H1 (cell line): ENCODE measurements at regions not wholly inside any gene's neighbourhood (a gene's known extent, or its start where the extent isn't known, plus 50 kb on each side); places are given as distances from the start of the nearest gene placed in this dataset.

ENCODE experiments used
- BCL11A ChIP-seq, 2 experiments: IDR thresholded peaks; one replicate each; pipeline ENCODE4 v1.6.1; 2011; ENCODE audit warnings: low read depth in 2 of 2, low read length in 2 of 2, mild to moderate bottlenecking in 2 of 2
- CEBPB ChIP-seq: IDR thresholded peaks from 2 replicates; pipeline ENCODE4 v1.6.1; 2012; ENCODE audit warnings: low read depth, low read length
- GABPA ChIP-seq: IDR thresholded peaks from 2 replicates; pipeline ENCODE4 v1.6.1; 2011; ENCODE audit warnings: mild to moderate bottlenecking, low read length, moderate library complexity, borderline replicate concordance; ENCODE audit not compliant: insufficient read depth
- POLR2A ChIP-seq, 2 experiments: IDR thresholded peaks; 1 replicate in 1 of 2; 2 replicates in 1 of 2; pipeline ENCODE4 v1.6.1; 2011; ENCODE audit warnings: low read depth in 2 of 2, low read length in 2 of 2, mild to moderate bottlenecking in 2 of 2; ENCODE audit errors: control extremely low read depth in 1 of 2
- RBBP5 ChIP-seq: IDR thresholded peaks from 2 replicates; pipeline ENCODE4 v1.7.1; 2012; ENCODE audit warnings: low read depth, mild to moderate bottlenecking, inconsistent platforms, low read length, moderate library complexity, borderline replicate concordance
- TAF1 ChIP-seq: IDR thresholded peaks from 2 replicates; pipeline ENCODE4 v1.6.1; 2011; ENCODE audit warnings: mild to moderate bottlenecking, low read depth, low read length
- TAF7 ChIP-seq: optimal IDR thresholded peaks from 2 replicates; pipeline ENCODE3; 2011; ENCODE audit warnings: low read depth, mild to moderate bottlenecking, inconsistent platforms, low read length, moderate library complexity, borderline replicate concordance
- TEAD4 ChIP-seq: IDR thresholded peaks from 2 replicates; pipeline ENCODE4 v1.6.1; 2012; ENCODE audit warnings: low read depth, low read length, inconsistent platforms, mixed read lengths
- TF ChIP-seq, protein P1 (sequence below): IDR thresholded peaks from 2 replicates; pipeline ENCODE4 v1.6.1; 2011; ENCODE audit warnings: low read length, improper control_type of control experiment

DNA sequence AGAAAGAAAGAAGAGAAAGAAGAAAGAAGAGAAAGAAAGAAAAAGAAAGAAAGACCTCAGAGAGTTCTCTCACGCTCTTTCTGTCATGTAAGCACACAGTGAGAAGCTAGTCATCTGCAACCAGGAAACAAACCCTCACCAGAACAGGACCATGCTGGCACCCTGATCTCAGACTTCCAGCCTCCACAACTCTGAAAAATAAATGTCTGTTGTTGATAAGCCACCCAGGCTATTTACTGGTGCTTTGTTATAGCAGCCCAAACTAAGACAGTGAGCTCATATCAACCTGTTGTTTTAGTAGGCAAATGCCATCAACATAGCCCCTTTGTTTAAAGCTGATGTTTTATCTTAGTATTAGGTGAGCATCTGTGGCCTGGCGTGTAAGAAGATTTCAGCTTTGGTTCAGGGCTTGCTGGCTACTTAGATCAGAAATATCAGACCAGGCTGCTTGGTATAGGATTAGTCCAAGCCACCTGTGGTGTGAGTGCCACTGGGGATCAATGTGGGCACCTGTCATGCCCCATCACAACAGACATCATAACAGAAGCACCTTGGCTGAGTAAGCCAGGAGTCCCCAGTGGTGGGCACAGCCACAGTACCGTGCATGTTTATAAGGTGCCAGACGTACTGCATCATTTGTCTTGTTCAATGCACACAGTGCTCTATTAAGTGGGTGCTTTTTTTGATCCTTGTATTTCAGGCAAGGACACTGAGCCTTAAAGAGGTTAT is 94.4 kb downstream of the LBH start (continued):
- TF ChIP-seq, protein P1, sequence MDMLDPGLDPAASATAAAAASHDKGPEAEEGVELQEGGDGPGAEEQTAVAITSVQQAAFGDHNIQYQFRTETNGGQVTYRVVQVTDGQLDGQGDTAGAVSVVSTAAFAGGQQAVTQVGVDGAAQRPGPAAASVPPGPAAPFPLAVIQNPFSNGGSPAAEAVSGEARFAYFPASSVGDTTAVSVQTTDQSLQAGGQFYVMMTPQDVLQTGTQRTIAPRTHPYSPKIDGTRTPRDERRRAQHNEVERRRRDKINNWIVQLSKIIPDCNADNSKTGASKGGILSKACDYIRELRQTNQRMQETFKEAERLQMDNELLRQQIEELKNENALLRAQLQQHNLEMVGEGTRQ: no peak
- TF ChIP-seq BCL11A (IDR thresholded peaks at IDR 0.05; ENCODE audit: low read depth in 2 of 2, low read length in 2 of 2) (no peak), TEAD4 (no peak), CEBPB (no peak), POLR2A (IDR thresholded peaks at IDR 0.05; ENCODE audit: control extremely low read depth in 1 of 2, low read depth in 2 of 2, low read length in 2 of 2) (no peak), GABPA (no peak), TAF1 (no peak), RBBP5 (no peak), TAF7 (no peak)
- TF ChIP-seq, all 59 proteins: peak for 0
